IMR-90 (cell line): ENCODE measurements at regions not wholly inside any gene's neighbourhood (a gene's known extent, or its start where the extent isn't known, plus 50 kb on each side); places are given as distances from the start of the nearest gene placed in this dataset.

Source experiments
- ATAC-seq: fragments of 200-7000 bp; cut with Tn5 transposase; 2 replicates; pipeline ENCODE4 v1.9.1; 2020; ENCODE audit warnings: low read depth, mild to moderate bottlenecking, moderate library complexity
- BruUV-seq: library from RNA; stranded (reverse); fragments of 400-500 nt; replicated peaks from 2 replicates; lab custom pipeline; 2021; lab: Mats Ljungman, UMichigan
- CTCF ChIA-PET: fragments of 300-600 bp; formaldehyde crosslinking; extraction: SDS; loops from one replicate; lab custom pipeline; 2021; ENCODE audit warnings: antibody characterized with exemption; lab: Yijun Ruan, JAX
- POLR2A ChIA-PET: fragments of 300-600 bp; sonication (Branson Sonifier 250); formaldehyde crosslinking; loops from one replicate; lab custom pipeline; 2022; ENCODE audit warnings: antibody characterized with exemption; ENCODE audit not compliant: unreplicated experiment; lab: Charles Lee
- DNase-seq: peaks from one replicate; pipeline ENCODE4 v3.0.0; 2013
- H2AFZ ChIP-seq: replicated peaks from 2 replicates; pipeline ENCODE3; 2013; ENCODE audit warnings: low read length, mild to moderate bottlenecking; ENCODE audit not compliant: poor library complexity
- H2AK5ac ChIP-seq: 2 replicates; pipeline ENCODE4 v1.6.1; 2013; ENCODE audit warnings: low read depth, low read length, inconsistent platforms
- H2AK9ac ChIP-seq: replicated peaks from 2 replicates; pipeline ENCODE3; 2013; ENCODE audit warnings: mild to moderate bottlenecking, low read depth, low read length, moderate library complexity; ENCODE audit not compliant: poor library complexity
- H2BK120ac ChIP-seq: 2 replicates; pipeline ENCODE4 v1.6.1; 2013; ENCODE audit warnings: low read depth, low read length, inconsistent platforms
- H2BK15ac ChIP-seq: 3 replicates; pipeline ENCODE4 v1.6.1; 2013; ENCODE audit warnings: low read depth, low read length, inconsistent platforms
- H2BK20ac ChIP-seq: 2 replicates; pipeline ENCODE4 v1.6.1; 2013; ENCODE audit warnings: low read depth, mild to moderate bottlenecking, inconsistent platforms, low read length, moderate library complexity
- H2BK5ac ChIP-seq: 2 replicates; pipeline ENCODE4 v1.6.1; 2013; ENCODE audit warnings: mild to moderate bottlenecking, low read depth, low read length, inconsistent platforms; ENCODE audit not compliant: poor library complexity, severe bottlenecking
- H3K14ac ChIP-seq: replicated peaks from 2 replicates; pipeline ENCODE4 v1.6.1; 2013; ENCODE audit warnings: low read depth, low read length, inconsistent platforms
- H3K18ac ChIP-seq: 2 replicates; pipeline ENCODE4 v1.6.1; 2013; ENCODE audit warnings: low read depth, low read length, control low read depth
- H3K23ac ChIP-seq: 2 replicates; pipeline ENCODE4 v1.6.1; 2013; ENCODE audit warnings: low read depth, low read length, inconsistent platforms
- H3K27ac ChIP-seq: 2 replicates; pipeline ENCODE4 v1.5.1; 2013; ENCODE audit warnings: mild to moderate bottlenecking, control low read depth, low read length; ENCODE audit not compliant: insufficient read depth
- H3K27me3 ChIP-seq: 2 replicates; pipeline ENCODE4 v1.6.1; 2013; ENCODE audit warnings: low read length; ENCODE audit not compliant: control insufficient read depth, insufficient read depth
- H3K36me3 ChIP-seq: 2 replicates; pipeline ENCODE4 v1.6.1; 2013; ENCODE audit warnings: low read length, mixed read lengths; ENCODE audit not compliant: control insufficient read depth, insufficient read depth
- H3K4ac ChIP-seq: 2 replicates; pipeline ENCODE4 v1.6.1; 2013; ENCODE audit warnings: low read depth, low read length, inconsistent platforms
- H3K4me1 ChIP-seq: 2 replicates; pipeline ENCODE4 v1.6.1; 2013; ENCODE audit warnings: low read length, mixed read lengths; ENCODE audit not compliant: control insufficient read depth, insufficient read depth
- H3K4me2 ChIP-seq: 2 replicates; pipeline ENCODE4 v1.6.1; 2013; ENCODE audit warnings: low read depth, mild to moderate bottlenecking, control low read depth, low read length, moderate library complexity
- H3K4me3 ChIP-seq: 2 replicates; pipeline ENCODE4 v1.5.1; 2013; ENCODE audit warnings: low read depth, mild to moderate bottlenecking, control low read depth, low read length, moderate library complexity; ENCODE audit not compliant: insufficient read depth
- H3K56ac ChIP-seq: 2 replicates; pipeline ENCODE4 v1.6.1; 2013; ENCODE audit warnings: low read length, inconsistent platforms; ENCODE audit not compliant: insufficient read depth; ENCODE audit errors: extremely low read depth
- H3K79me1 ChIP-seq, 2 experiments: 2 replicates each; pipeline ENCODE4 v1.6.1; 2013; ENCODE audit warnings: low read length in 2 of 2, inconsistent platforms in 1 of 2, low read depth in 1 of 2
- H3K9ac ChIP-seq: 2 replicates; pipeline ENCODE4 v1.6.1; 2013; ENCODE audit warnings: low read depth, low read length, control low read depth
- H3K9me1 ChIP-seq: 2 replicates; pipeline ENCODE4 v1.6.1; 2013; ENCODE audit warnings: low read length, inconsistent platforms; ENCODE audit not compliant: insufficient read depth
- H3K9me3 ChIP-seq: 2 replicates; pipeline ENCODE4 v1.6.1; 2013; ENCODE audit warnings: low read length; ENCODE audit not compliant: control insufficient read depth, insufficient read depth
- H4K20me1 ChIP-seq: 2 replicates; pipeline ENCODE4 v1.6.1; 2013; ENCODE audit warnings: low read length, inconsistent platforms; ENCODE audit not compliant: insufficient read depth
- H4K5ac ChIP-seq: 2 replicates; pipeline ENCODE4 v1.6.1; 2013; ENCODE audit warnings: mild to moderate bottlenecking, low read depth, low read length, control low read depth
- H4K8ac ChIP-seq, 2 experiments: 2 replicates each; pipeline ENCODE4 v1.6.1; 2013; ENCODE audit warnings: low read depth in 2 of 2, low read length in 2 of 2, control low read depth in 1 of 2, inconsistent platforms in 1 of 2
- H4K91ac ChIP-seq: 2 replicates; pipeline ENCODE4 v1.6.1; 2013; ENCODE audit warnings: low read depth, low read length, inconsistent platforms; ENCODE audit not compliant: insufficient read depth
- BHLHE40 ChIP-seq: fragments of 150-350 bp; IDR thresholded peaks from 2 replicates; pipeline ENCODE4 v1.6.1; 2016; ENCODE audit warnings: mild to moderate bottlenecking, low read depth, low read length
- CEBPB ChIP-seq: IDR thresholded peaks from 2 replicates; pipeline ENCODE4 v1.6.1; 2012; ENCODE audit warnings: low read depth, low read length, improper control_type of control experiment
- CHD1 ChIP-seq: IDR thresholded peaks from 2 replicates; pipeline ENCODE4 v1.6.1; 2012; ENCODE audit warnings: low read depth, low read length, improper control_type of control experiment
- FOS ChIP-seq: fragments of 150-350 bp; IDR thresholded peaks from 2 replicates; pipeline ENCODE4 v1.6.1; 2016; ENCODE audit warnings: low read depth, low read length
- MAFK ChIP-seq: IDR thresholded peaks from 2 replicates; pipeline ENCODE4 v1.6.1; 2012; ENCODE audit warnings: low read depth, low read length, improper control_type of control experiment
- MAZ ChIP-seq: IDR thresholded peaks from 2 replicates; pipeline ENCODE4 v1.6.1; 2012; ENCODE audit warnings: low read depth, mild to moderate bottlenecking, low read length, improper control_type of control experiment, moderate library complexity, borderline replicate concordance
- MXI1 ChIP-seq: IDR thresholded peaks from 2 replicates; pipeline ENCODE4 v1.6.1; 2012; ENCODE audit warnings: low read depth, mild to moderate bottlenecking, low read length, moderate library complexity, borderline replicate concordance
- NFE2L2 ChIP-seq: fragments of 150-350 bp; IDR thresholded peaks from 2 replicates; pipeline ENCODE4 v1.6.1; 2016; ENCODE audit warnings: low read depth, mild to moderate bottlenecking, low read length
- POLR2A ChIP-seq: IDR thresholded peaks from 2 replicates; pipeline ENCODE4 v1.6.1; 2012; ENCODE audit warnings: mild to moderate bottlenecking, low read depth, low read length
- RAD21 ChIP-seq: IDR thresholded peaks from 2 replicates; pipeline ENCODE4 v1.6.1; 2012; ENCODE audit warnings: low read length, improper control_type of control experiment
- RCOR1 ChIP-seq: IDR thresholded peaks from 2 replicates; pipeline ENCODE4 v1.6.1; 2012; ENCODE audit warnings: mild to moderate bottlenecking, low read length, improper control_type of control experiment; ENCODE audit not compliant: insufficient replicate concordance
- RFX5 ChIP-seq: IDR thresholded peaks from 2 replicates; pipeline ENCODE4 v1.8.0; 2012; ENCODE audit warnings: low read depth, mild to moderate bottlenecking, low read length, moderate library complexity
- SMC3 ChIP-seq: fragments of 150-350 bp; IDR thresholded peaks from 2 replicates; pipeline ENCODE4 v1.6.1; 2016; ENCODE audit warnings: low read depth, mild to moderate bottlenecking, antibody characterized with exemption, low read length, moderate library complexity
- WGBS, 2 experiments: methylation state at CpG; one replicate each; pipeline versions ENCODE4 v1.1.5 to v1.1.7; 2013; ENCODE audit warnings: missing lambda C conversion rate in 2 of 2; ENCODE audit not compliant: insufficient read length in 1 of 2; ENCODE audit errors: extremely low coverage in 2 of 2; 5-methylcytosine and 5-hydroxymethylcytosine counted together
- dilution Hi-C: fragments of 300-500 bp; cut with HindIII; formaldehyde crosslinking; loops from one replicate; pipeline ENCODE4 v1.14.3; 2018; ENCODE audit warnings: low sequenced_read_pairs; ENCODE audit not compliant: unreplicated experiment
- in situ Hi-C: fragments of 300-500 bp; cut with MboI; formaldehyde crosslinking; loops from 3 replicates; pipeline ENCODE4 v1.14.3; 2019; ENCODE audit warnings: low sequenced_read_pairs, inconsistent platforms, mixed read lengths
- intact Hi-C: fragments of 100-400 bp; cut with micrococcal nuclease; formaldehyde crosslinking; loops from 2 replicates; pipeline ENCODE4 v1.10.0; 2022
- TF ChIP-seq, protein P1 (sequence below): fragments of 150-350 bp; IDR thresholded peaks from 2 replicates; pipeline ENCODE4 v1.6.1; 2017; ENCODE audit warnings: mild to moderate bottlenecking, antibody characterized with exemption, low read length, low read depth
- TF ChIP-seq, protein P2 (sequence below): conservative IDR thresholded peaks from 2 replicates; pipeline ENCODE4 v1.5.1; 2012; ENCODE audit warnings: mild to moderate bottlenecking, low read depth, low read length, improper control_type of control experiment
- TF ChIP-seq, protein P3 (sequence below): fragments of 150-350 bp; IDR thresholded peaks from 2 replicates; pipeline ENCODE4 v1.6.1; 2016; ENCODE audit warnings: low read depth, mild to moderate bottlenecking, low read length, moderate library complexity, borderline replicate concordance

DNA sequence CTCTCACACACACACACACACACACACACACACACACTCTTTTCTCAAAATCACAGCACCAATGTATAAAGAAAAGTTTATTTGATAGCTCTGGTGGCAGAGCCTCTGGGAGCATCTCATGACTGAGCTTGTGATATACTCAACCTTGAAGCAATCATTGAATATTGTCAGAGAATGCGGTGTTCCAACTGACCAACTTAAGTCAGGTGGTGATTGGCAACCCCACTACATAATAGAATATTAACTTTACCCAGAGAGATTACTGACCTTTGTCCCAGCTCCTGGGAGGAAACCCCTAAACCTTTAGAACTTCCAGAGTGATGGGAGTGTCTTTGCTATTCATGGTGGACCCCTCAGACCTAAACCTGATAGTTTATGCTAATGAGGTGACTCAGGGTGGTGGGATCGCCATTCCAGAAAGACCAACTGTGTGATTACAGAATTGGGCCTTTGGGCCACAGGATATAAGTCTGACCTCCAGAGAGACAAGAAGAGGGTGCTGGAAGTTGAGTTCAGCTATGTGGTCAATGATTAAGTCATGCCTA, 143.1 kb downstream of the OTUD1 start:
- Histone ChIP-seq H4K8ac (no peak overlapping the region), H3K14ac (no peak overlapping the region), H3K9ac (no peak overlapping the region), H2AFZ (no peak overlapping the region), H3K4ac (no peak overlapping the region), H2AK5ac (no peak overlapping the region), H3K4me1 (no peaks in the 10 kb centered on the region), H3K27ac (no peak overlapping the region), H3K9me1 (no peaks in the 10 kb centered on the region), H3K36me3 (no peaks in the 10 kb centered on the region), H2BK5ac (no peak overlapping the region), H3K18ac (no peak overlapping the region), H2BK20ac (no peak overlapping the region), H3K56ac (no peak overlapping the region), H3K27me3 (no peaks in the 10 kb centered on the region), H4K91ac (no peak overlapping the region), H2BK120ac (no peak overlapping the region), H4K5ac (no peak overlapping the region), H3K9me3 (peaks cover 15% of the 10 kb centered on the region), H4K20me1 (no peaks in the 10 kb centered on the region), H2AK9ac (no peak overlapping the region), H2BK15ac (no peak overlapping the region), H3K4me2 (no peak overlapping the region), H3K79me1 (no peaks in the 10 kb centered on the region), H3K4me3 (no peak overlapping the region), H3K23ac (no peak overlapping the region)
- in situ Hi-C loops (no loop called here), dilution Hi-C loops (no loop called here), intact Hi-C loops (no loop called here)
- CTCF ChIA-PET, result no interaction called here
- TF ChIP-seq MAZ (no peak), RAD21 (no peak), RCOR1 (no peak), CEBPB (no peak), FOS (no peak), BHLHE40 (no peak), NFE2L2 (no peak), POLR2A (no peak), MAFK (no peak), CHD1 (no peak), SMC3 (no peak), MXI1 (no peak), RFX5 (no peak)
- TF ChIP-seq, protein P1, sequence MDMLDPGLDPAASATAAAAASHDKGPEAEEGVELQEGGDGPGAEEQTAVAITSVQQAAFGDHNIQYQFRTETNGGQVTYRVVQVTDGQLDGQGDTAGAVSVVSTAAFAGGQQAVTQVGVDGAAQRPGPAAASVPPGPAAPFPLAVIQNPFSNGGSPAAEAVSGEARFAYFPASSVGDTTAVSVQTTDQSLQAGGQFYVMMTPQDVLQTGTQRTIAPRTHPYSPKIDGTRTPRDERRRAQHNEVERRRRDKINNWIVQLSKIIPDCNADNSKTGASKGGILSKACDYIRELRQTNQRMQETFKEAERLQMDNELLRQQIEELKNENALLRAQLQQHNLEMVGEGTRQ, result no peak
- TF ChIP-seq, protein P2, sequence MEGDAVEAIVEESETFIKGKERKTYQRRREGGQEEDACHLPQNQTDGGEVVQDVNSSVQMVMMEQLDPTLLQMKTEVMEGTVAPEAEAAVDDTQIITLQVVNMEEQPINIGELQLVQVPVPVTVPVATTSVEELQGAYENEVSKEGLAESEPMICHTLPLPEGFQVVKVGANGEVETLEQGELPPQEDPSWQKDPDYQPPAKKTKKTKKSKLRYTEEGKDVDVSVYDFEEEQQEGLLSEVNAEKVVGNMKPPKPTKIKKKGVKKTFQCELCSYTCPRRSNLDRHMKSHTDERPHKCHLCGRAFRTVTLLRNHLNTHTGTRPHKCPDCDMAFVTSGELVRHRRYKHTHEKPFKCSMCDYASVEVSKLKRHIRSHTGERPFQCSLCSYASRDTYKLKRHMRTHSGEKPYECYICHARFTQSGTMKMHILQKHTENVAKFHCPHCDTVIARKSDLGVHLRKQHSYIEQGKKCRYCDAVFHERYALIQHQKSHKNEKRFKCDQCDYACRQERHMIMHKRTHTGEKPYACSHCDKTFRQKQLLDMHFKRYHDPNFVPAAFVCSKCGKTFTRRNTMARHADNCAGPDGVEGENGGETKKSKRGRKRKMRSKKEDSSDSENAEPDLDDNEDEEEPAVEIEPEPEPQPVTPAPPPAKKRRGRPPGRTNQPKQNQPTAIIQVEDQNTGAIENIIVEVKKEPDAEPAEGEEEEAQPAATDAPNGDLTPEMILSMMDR, result no peak
- TF ChIP-seq, protein P3, sequence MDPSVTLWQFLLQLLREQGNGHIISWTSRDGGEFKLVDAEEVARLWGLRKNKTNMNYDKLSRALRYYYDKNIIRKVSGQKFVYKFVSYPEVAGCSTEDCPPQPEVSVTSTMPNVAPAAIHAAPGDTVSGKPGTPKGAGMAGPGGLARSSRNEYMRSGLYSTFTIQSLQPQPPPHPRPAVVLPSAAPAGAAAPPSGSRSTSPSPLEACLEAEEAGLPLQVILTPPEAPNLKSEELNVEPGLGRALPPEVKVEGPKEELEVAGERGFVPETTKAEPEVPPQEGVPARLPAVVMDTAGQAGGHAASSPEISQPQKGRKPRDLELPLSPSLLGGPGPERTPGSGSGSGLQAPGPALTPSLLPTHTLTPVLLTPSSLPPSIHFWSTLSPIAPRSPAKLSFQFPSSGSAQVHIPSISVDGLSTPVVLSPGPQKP, result no peak
- no TSS peak for BruUV-seq
- ATAC-seq, result no peak
- POLR2A ChIA-PET, result no interaction called here
- DNase-seq, result no peak
- 40% methylated on average over 1 of the region's 2 CpGs; no CpG with 5 or more reads in 1 of the 2 experiments for WGBS, 2 experiments
